HG03571 (cell line): ENCODE measurements at regions not wholly inside any gene's neighbourhood (a gene's known extent, or its start where the extent isn't known, plus 50 kb on each side); places are given as distances from the start of the nearest gene placed in this dataset.
"Not testable (repeated sequence)": the region's sequence is repeated elsewhere in the genome, so short reads cannot be mapped to it uniquely, and the experiment has no call there.

Experiments used
- ATAC-seq: cut with Tn5 transposase; IDR thresholded peaks from one replicate; pipeline ENCODE4 v1.9.1; 2021; ENCODE audit not compliant: unreplicated experiment

DNA sequence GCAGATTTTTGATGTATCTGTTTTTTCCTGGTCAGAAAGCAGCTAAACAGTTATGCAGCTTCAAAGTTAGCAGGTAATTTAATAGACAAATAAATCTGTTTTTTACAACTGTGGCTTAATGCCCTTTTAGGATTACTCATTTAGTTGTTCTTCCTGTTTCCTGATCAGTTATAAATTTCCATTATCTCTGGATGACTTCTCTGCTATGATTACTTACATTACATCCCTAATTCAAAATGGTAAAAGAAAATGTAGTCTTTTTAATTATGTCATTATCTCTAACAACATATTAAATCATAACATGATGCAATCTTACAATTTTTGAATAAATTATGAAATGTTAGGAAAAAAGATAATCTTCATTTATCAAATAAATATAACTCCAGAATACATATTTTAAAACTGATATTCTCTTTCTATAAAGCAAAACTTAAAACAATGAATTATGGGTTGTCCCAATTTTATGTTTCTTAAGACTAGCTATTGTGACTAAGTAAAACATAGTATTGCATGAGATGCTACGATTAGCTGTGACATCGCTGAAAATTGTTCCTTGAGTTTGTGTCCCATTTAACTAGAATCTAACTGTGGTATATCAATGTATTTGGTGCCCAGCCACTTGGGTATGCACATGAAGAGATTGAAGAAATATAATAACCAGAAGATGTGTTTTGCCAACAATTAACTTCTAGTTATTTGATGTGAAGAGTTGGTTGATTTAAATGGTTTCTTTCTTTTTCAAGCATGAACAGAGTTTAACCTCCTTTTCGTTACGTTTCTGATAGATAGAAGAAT, 605.3 kb upstream of the SPRY2 start:
- ATAC-seq: no peak

- ATAC-seq: no peak
Observed at GRCh38 chr13:80945328-80945727, 604.4 kb upstream of the SPRY2 start.

GRCh38 chr13:80939581-80939980, 598.7 kb upstream of the SPRY2 start:
- ATAC-seq: no peak

DNA sequence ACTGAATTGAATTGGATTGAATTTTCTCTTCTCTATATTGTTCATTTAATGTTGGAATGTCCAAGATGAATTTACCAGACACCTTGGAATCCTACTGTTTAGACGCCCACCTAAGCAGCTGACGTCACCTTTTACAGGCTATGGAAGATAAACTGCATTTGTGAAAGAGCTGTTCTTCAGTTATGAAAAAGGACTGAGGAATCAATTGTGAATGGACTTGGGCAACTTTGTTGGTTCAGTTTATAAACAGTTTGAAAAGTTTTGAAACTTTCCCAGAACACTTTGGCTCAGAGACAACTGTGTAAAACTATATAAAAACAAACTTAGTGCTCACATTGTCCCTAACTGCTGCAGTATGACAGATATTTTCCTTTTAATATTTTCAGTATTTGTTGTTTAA, 590.8 kb upstream of the SPRY2 start:
- ATAC-seq: no peak

DNA sequence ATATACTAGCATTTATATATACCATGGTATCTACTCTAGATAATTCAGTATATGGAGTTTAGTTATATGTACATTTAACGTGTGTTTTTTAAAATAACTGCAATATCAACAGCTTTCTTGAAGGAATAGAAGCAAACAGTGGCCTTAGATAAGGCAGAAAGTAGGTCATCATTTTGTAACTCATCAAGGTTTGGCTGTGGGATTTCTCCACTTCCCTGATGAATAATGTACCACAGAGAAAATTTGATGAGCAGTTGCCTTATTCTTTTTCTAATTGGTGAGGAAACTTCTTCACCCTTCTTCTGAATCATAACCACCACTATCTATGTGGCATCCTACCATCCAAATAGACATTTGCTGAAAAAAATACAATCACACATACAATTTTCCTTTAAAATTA, 590.2 kb upstream of the SPRY2 start:
- no peak for ATAC-seq

DNA sequence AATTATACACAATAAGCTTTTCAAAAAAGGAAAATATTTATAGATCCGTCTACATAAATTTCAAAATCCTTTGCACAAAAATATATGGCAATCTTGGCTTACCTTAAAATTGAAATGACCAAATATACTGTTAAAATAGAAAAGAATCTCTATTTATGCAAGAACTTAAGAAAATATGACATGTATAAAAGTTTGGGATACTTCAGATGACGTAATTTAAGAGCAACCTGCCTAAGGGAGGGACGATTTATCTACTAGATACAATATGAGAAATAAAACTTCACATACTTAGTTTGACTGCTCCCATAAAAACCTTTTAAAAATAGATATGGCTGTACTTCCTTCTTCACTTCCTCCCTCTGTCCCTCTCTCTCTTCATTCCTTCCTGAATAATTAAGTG, 587.3 kb upstream of the SPRY2 start:
- no peak for ATAC-seq

DNA sequence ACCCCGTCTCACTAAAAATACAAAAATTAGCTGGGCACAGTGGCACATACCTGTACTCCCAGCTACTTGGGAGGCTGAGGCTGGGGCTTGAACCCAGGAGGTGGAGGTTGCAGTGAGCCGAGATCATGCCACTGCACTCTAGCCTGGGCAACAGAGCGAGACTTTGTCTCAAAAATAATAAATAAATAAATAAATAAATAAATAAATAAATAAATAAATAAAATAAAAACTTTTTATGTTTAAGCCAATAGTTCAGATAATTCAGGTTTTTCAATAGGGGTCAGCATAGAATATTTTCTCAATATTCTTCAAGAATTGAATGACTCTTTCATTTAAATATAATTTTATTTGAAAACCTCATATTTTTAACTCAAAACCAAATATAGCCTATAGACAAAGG, 585.1 kb upstream of the SPRY2 start:
- not testable (repeated sequence) for ATAC-seq

- no peak for ATAC-seq
Observed at GRCh38 chr13:80924596-80924995, 583.7 kb upstream of the SPRY2 start.

DNA sequence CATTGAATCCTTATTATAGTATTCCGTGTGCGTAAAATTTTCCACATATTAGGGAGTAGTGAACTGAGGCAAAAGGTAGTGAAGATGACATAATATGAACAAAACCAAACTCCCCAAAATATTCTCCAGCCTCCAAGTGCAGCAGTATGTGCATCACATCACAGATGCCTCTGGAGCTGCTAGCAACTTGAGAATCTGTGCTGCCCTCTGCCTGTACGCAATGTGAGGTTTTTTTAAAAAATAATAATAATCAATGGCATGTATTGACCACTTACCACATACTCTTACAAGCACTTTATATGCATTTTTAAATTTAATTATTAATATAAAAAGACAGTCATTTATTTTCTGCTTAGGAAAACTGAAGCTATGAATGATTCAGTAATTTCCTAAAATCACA, 583.0 kb upstream of the SPRY2 start:
- ATAC-seq: no peak

- no peak for ATAC-seq
Observed at GRCh38 chr13:80921971-80922370, 581.0 kb upstream of the SPRY2 start.

DNA sequence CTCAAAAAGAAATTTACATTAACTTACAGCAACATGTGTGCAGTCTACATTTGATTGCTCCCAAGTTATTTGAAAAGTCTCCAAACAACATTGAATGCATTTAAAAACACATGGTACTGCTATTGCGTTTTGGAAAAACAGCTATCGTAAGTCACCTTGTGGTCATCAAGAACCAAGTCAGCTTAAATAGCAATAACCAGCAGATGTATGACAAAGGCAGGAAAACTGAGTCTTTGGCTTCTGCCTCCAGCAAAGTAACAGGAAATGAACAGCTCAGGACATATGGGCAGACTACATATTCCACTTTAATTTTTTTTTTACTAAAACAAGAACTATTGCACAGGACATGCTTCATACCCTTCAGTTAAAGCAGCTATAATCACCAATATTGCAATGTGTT, 580.6 kb upstream of the SPRY2 start:
- no peak for ATAC-seq

- ATAC-seq: no peak
Observed at GRCh38 chr13:80906860-80907259, 565.9 kb upstream of the SPRY2 start.

- ATAC-seq: no peak
Observed at GRCh38 chr13:80904386-80904785, 563.5 kb upstream of the SPRY2 start.

GRCh38 chr13:80903911-80904310, 563.0 kb upstream of the SPRY2 start:
- ATAC-seq: no peak

DNA sequence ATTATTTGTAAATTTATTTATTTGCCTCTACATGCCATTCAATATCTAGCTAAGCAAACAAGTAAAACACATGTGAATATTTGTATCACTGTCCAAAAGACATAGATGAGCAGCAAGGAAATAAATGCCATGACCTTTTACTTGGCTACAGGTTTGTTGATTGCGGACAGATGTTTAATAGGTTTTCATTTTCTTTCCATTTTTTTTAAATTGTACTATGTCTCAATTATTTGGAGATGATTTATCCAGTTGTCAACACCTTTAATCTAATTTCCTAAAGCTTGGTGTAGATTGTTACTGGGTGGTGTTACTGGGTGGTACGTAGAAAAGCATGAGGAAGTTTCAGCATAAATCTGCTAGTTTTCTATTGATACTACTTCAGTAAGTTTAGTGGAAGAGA, 560.6 kb upstream of the SPRY2 start:
- no peak for ATAC-seq

GRCh38 chr13:80901111-80901510, 560.2 kb upstream of the SPRY2 start:
- ATAC-seq: no peak

GRCh38 chr13:80900561-80900960, 559.6 kb upstream of the SPRY2 start:
- ATAC-seq: no peak

- not testable (repeated sequence) for ATAC-seq
Observed at GRCh38 chr13:80897641-80898040, 556.7 kb upstream of the SPRY2 start.

DNA sequence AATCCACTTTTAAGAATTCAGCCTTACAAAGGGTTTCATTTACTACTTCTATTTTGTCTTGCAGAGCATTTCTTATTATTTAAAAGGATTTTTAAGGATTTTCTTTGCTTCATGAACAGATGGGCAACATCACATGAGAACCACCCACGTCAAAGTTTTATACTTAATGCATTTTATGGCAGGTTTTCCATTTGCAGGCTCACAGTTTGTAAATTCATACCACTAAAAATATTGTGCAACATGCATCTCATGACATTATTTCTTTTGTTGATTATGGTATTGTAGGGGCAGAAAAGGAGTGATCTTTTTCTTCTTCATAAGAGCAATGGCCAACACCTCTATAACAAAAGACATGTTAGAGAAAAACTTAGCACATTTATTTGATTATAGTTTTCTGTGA, 554.0 kb upstream of the SPRY2 start:
- ATAC-seq: no peak

DNA sequence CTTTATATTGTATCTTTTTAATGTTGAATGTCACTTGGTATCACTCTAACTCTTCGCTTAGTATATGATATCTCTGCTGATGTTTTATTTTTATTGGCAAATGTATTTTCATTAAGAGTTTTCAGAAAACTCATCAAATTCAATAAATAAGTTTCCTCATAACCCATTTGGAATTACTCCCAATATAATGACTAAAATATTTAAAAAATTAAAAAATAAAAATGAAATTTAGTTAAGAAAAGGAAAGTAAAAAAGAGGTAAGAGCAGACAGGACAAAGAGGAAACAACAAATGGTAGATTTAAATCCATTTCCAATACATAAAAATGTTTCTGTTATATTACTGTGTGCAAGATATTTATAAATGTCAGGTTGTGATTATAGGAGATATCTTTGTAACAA, 548.9 kb upstream of the SPRY2 start:
- no peak for ATAC-seq

GRCh38 chr13:80888390-80888789, 547.5 kb upstream of the SPRY2 start:
- ATAC-seq: no peak

- ATAC-seq: no peak
Observed at GRCh38 chr13:80884056-80884785, 543.3 kb upstream of the SPRY2 start.

DNA sequence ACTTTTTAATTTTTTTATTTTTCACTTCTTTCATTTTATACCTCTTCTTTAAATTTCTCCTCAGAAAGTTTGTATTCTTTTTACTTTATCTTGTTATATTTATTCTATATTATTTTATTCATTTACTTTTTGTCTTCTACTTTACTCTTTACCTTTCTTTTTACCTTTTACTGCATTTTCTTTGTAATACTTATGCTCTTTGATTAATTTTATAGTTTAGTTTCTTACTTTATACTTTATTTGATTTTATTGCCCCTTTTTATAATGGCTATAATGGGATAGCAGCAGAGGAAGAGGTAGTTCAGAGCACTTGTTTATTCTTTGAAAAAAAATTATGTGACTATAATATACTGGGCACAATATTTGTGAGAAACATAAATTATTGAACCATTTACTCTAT, 542.6 kb upstream of the SPRY2 start:
- ATAC-seq: no peak
